NCI-H69 (cell line): ENCODE measurements at regions not wholly inside any gene's neighbourhood (a gene's known extent, or its start where the extent isn't known, plus 50 kb on each side); places are given as distances from the start of the nearest gene placed in this dataset.
A peak's percentile ranks its signal among the peaks of the same experiment; 100 is the strongest.

Source experiments
- DNase-seq: peaks from one replicate; lab custom pipeline; 2025; lab: John Stamatoyannopoulos, UW

GRCh38 chr5:88544136-88544645 is 275.5 kb upstream of the TMEM161B start:
- DNase-seq: peak; percentile 94

DNA sequence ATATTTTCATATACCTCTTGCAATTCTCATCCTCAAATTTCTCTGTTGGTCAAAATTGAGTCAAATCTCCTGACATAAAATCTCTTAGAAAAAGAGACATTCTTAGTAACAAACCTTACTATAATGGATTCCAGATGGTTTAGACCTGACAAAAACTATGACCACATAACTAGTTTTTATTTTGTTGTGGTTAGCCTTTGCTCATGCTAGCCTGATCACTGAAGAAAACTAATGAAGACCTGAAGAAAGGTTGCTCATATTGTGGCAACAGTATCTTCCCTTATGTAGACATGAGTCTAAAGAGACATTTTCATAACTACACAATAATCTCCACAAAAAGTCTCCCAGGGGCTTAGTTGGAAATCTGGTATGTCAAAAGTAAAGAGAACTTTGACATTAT is 274.1 kb upstream of the TMEM161B start:
- peak; percentile 41 for DNase-seq

DNA sequence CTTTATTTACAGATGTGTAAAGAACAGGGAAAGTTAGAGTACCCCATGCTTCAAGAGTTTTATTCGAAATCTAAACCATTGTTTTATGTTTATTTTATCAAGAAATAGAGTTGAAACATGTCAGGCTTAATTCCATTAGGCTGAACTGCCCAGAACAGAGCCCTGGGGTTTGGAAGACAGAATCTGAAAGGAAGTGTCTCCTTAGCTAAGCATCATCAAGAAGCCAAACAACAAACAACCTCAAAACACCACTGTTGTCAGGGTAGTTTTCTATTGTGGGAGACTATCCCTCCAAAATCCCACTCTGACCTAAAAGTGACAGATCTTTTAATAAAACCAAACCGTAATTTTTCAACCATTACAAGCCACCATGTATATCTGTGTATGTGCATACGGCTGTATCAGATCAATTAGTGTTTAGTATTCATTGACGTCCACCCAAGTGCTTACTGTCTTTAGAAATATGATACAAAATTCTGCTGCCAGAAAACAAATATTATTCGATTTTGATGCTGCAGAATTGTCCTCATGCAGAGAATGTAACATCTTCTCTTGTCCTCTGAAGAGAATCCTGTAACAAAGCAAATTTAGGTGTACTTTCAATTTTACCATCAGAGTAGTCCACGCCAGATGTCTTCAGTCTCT is 271.9 kb upstream of the TMEM161B start:
- DNase-seq: peak; percentile 79

DNA sequence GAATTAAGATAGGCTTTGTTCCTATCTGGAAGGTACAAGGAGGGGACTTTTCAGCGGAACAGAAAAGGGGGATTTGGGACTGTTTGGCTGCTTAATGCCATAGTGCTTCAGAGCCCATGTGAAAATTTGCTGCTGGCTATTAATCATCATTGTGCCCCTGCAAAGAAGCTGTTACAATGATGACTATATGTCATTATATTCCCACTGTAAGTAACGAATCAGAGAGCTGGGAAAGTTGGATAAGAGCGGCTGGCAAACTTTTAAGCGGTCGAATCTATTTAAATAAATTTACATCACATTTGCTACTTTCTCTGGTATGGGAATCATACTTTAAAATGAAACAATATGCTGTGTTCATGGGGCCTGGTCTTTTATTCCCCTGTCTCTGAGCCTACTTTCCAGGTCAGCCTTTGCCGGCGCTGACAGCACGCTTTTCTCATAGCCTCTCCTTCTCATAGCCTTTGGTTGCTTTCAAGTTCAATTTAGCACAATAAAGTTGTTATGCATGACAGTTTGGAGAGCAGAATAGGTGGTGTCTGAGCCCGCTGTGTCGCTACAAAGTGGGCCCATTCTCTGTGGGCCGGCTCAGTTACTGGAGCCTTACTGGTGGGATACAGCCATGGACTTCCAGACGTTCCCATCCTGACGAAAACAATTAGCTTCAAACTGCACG is 271.2 kb upstream of the TMEM161B start:
- peak; percentile 66 for DNase-seq

GRCh38 chr5:88539026-88539425 is 270.4 kb upstream of the TMEM161B start:
- DNase-seq: peak; percentile 64

GRCh38 chr5:88536146-88536545 is 267.5 kb upstream of the TMEM161B start:
- no peak for DNase-seq

DNA sequence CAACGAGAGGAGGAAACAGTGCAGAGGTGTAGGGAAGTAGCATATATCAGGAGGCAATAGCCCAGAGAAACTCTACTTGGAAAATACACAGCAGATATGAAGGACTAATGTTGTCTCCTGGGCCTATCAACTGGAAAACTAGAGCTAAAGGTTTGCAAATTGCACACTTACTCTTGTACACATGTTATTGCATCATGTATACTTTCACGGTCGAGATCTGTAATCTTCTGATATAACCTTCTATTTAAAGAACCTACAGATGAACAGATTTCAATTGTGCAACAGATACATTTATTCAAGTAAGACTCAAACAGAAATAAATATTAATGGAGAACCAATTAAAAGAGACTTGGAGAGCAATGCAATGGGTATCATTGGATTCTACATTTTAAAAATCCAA is 256.3 kb upstream of the TMEM161B start:
- peak; percentile 36 for DNase-seq

DNA sequence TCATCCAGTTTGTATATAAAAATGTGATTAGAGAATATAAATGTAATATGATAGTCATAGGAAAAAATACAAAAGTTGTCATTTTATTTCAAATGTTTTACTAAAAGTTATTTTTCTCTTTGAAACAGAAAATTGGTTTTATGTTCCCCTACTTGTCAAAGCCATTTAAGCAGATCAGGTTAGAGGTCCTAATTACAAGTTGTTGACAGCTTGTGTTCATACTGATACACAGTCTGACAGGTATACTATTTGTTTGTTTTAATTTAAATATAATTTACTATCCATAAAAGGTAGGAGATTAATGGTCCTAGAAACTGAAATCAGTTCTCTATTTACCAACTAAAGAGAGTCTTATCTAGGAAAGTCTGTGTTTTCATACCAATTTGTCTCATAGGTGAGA is 250.4 kb upstream of the TMEM161B start:
- DNase-seq: peak; percentile 42

- peak; percentile 32 for DNase-seq
Measured at GRCh38 chr5:88518131-88519016, 249.7 kb upstream of the TMEM161B start.

- peak; percentile 98 for DNase-seq
Measured at GRCh38 chr5:88515881-88516819, 247.5 kb upstream of the TMEM161B start.

- DNase-seq: no peak
Measured at GRCh38 chr5:88515068-88515467, 246.4 kb upstream of the TMEM161B start.

GRCh38 chr5:88509403-88509802 is 240.8 kb upstream of the TMEM161B start:
- DNase-seq: peak; percentile 93

DNA sequence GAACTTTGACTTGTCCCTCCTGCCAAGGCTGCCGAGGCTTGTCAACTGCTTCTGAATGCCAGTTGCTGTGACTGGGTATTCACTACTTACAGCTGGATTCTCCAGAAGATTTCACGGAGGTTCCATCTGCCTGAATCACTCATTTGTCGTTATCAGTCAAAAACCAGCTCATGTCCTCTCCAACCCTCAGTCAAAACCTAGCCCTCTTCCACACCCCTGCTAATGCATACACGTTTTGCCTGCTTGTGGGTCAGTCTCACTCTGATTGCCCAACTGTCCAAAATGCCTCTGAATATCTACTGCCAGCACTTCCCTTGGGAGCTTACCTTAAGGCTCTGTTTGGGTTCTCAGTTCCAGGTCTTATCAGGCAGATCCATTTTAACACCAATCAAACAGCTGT is 238.6 kb upstream of the TMEM161B start:
- peak; percentile 30 for DNase-seq

DNA sequence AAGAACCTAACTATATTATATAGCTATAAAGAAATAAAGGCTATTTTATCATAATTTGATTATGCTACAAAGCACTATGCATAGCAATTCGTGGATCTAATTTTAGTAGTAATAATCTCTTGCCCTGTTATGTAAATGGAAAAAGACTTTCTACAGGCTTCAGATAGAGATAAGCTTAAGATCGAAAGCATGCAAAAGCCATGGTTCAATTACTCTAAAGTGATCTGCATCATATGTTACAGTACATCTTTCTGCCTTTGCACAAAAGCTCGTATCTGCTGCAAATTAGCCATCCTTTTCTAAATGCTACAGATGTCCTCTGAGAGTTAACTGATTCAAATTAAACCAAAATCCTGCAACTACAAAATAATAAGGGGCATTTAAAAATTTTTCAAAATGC is 234.8 kb upstream of the TMEM161B start:
- peak; percentile 62 for DNase-seq

GRCh38 chr5:88503041-88503345 is 234.3 kb upstream of the TMEM161B start:
- DNase-seq: peak; percentile 81

- DNase-seq: peak; percentile 85
Measured at GRCh38 chr5:88502179-88503040, 233.8 kb upstream of the TMEM161B start.

GRCh38 chr5:88495810-88496209 is 227.2 kb upstream of the TMEM161B start:
- peak; percentile 64 for DNase-seq

DNA sequence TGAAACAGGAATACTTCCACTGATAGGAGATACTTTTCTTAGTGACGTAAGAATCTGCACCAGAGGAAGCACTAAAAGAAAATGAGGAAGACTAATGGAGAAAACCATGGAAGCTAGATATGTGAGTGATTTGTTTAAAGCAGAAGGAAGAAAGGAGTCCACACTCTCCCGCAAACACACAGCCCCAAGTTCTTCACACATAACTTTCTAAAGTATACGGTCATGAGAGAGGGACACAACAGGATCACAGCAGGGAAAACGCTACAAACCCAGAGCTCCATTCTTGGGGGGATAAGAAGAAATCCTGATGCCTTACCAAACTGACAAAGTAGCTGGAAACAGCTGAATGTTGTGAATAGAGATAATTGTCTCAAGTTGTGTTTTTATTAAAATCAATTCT is 222.2 kb upstream of the TMEM161B start:
- peak; percentile 80 for DNase-seq

DNA sequence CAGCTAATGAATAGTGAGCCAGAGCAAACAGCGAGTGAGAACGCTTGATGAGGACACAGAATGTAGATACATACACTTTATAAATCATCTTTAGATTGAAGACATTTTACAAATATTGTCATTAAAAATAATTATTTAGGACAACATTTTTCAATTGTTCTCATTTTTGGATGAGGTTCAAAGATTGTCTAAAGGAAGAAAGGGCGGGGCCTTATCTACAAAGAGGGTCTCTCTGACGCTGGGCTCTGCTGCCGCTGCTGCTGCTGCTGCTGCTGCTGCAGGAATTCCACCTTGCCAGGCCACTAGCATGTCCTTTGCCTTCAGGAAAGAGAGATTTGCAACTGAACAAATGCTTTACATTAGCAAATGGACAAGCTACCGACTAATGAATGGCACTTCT is 220.7 kb upstream of the TMEM161B start:
- peak; percentile 98 for DNase-seq

DNA sequence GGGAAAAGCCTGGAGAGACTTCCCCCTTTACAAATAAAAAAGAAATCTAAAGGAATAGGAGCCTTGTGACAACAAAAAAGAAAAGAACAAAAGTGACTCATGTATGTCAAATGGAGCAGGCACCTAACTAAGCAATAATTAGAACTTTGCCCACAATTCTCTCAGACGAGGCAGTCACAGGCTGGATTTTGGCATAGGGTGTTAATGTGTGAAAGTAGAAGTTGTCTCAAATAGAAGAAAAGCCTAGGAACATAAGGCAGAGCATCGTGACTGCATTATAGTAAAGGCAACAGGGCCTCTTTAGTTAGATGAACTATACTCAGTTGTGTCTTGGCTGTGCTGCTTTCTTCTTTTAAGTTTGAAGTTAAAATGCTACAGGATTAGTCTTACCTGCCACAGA is 219.9 kb upstream of the TMEM161B start:
- DNase-seq: peak; percentile 87

DNA sequence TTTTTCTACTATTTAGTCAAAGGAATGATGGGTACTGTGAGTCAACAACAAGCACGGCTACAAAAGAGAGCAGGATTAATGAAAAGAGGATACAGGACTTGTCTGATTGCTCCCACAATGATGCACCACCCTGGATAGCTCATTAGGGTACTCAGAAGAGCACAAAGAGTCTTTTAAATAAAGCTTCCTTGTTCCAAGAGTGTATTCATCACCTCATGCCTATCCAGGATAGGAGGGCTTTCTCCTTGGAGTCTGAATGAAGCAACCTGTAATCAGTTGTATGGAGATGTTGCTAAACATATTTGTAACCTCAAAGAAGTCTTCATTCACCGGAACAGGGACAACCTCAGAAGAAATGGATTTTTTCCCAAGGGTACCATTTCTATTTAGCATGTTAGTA is 219.5 kb upstream of the TMEM161B start:
- DNase-seq: peak; percentile 95
